ENCODE measurements at regions not wholly inside any gene's neighbourhood (a gene's known extent, or its start where the extent isn't known, plus 50 kb on each side); places are given as distances from the start of the nearest gene placed in this dataset.

DNA sequence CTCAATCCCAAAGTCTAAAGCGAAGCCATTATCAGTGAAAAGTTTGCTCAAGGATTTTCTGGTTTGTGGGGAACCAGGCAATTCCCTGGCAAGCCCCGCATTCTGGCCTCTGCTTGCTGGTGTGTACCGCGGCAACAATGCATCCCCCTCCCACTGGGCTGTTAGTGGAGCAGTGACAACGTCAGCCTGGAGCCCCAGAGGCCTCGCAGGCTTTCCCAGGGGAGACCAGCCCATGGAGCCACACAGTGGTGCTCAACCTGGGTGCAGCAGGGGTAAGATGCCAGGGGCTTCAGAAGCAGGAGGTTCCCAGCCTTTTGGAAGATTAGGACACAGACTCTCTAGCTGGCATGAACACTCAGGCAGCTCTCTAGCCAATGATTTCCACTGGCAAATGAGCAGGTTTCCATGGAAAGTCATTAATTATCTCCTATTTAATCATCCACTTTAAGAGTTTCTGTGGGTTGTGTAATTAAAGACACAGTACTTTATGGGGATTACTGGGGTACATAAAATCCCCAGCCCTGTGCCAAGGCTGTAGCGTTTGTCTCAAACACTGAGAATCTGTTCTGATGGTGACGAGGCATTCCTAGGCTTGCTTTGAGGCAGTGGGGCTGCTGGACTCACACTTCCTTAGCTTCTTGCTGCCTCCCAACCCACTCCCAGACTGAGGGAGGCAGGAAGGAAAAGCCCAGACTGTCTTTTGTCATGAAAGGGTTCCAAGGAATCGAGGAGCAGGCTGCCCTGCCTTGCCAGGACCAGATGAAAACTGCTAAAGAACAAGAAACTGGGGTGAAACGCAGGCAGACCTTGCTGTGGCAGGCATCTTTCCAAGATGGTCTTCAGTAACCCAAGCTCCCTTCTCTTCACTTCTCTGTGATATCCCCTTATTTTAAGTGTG, 411.9 kb upstream of the SHH start:
- ChIA-PET POLR2A (no interaction called here), CTCF (interaction anchor here (1.1 kb wide), 1 partner anchor 249 kb away, joined by 3 read pairs; no protein-coding TSS in a partner anchor)
- no peak for TF ChIP-seq SMC3 (IDR thresholded peaks at IDR 0.05)
- TF ChIP-seq, protein P1, sequence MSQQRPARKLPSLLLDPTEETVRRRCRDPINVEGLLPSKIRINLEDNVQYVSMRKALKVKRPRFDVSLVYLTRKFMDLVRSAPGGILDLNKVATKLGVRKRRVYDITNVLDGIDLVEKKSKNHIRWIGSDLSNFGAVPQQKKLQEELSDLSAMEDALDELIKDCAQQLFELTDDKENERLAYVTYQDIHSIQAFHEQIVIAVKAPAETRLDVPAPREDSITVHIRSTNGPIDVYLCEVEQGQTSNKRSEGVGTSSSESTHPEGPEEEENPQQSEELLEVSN (IDR thresholded peaks at IDR 0.05; ENCODE audit: borderline replicate concordance, low read depth), result no peak
- TF ChIP-seq HOXB13 (CRISPR knock-in tag; IDR thresholded peaks at IDR 0.05; ENCODE audit: low read depth), result no peak
- no peak for TF ChIP-seq POLR2A (IDR thresholded peaks at IDR 0.05; ENCODE audit: low read length)
- TF ChIP-seq FOSL2 (IDR thresholded peaks at IDR 0.05), result no peak
- TF ChIP-seq FOSL2 (CRISPR knock-in tag; IDR thresholded peaks at IDR 0.05), result no peak
- TF ChIP-seq NPAS2 (CRISPR knock-in tag; IDR thresholded peaks at IDR 0.05; ENCODE audit: borderline replicate concordance), result no peak
- no peak for TF ChIP-seq CTCF (IDR thresholded peaks at IDR 0.05)
- TF ChIP-seq EP300 (IDR thresholded peaks at IDR 0.05), result no peak
- TF ChIP-seq RCOR1 (IDR thresholded peaks at IDR 0.05; ENCODE audit: low read depth, low read length), result no peak
- no peak for TF ChIP-seq MAX (IDR thresholded peaks at IDR 0.05)
- no peak for TF ChIP-seq ZC3H11A (IDR thresholded peaks at IDR 0.05)
- 11% methylated on average over 9 of the region's 10 CpGs for WGBS (ENCODE audit: missing lambda C conversion rate)
- FAIRE-seq, result no peak
- H3K4me1 ChIP-seq, result no peaks in the 10 kb centered on the region
- no peak overlapping the region for H3K4me2 ChIP-seq
- DNase-seq (ENCODE audit: low read depth in 1 of 2, low spot score in 1 of 2), result no peak
- H3K4me3 ChIP-seq, result no peak overlapping the region
- no peak for ATAC-seq
- H3K27ac ChIP-seq, result no peak overlapping the region
- peaks cover 16% of the 10 kb centered on the region for H3K9me3 ChIP-seq

- 43% methylated on average over 7 of the region's 7 CpGs for WGBS (ENCODE audit: missing lambda C conversion rate)
- peaks cover 5% of the 10 kb centered on the region; the same call in 1 of the 3 replicates for H3K9me3 ChIP-seq
- DNase-seq (ENCODE audit: low read depth in 1 of 2, low spot score in 1 of 2) (no peak), FAIRE-seq (no peak), ATAC-seq (no peak)
- no peak overlapping the region for H3K27ac ChIP-seq
- no peak overlapping the region for H3K4me3 ChIP-seq
- ChIA-PET POLR2A (no interaction called here), CTCF (no interaction called here)
- H3K4me1 ChIP-seq, result no peaks in the 10 kb centered on the region
- H3K4me2 ChIP-seq, result no peak overlapping the region
- TF ChIP-seq HDAC2 (IDR thresholded peaks at IDR 0.05) (no peak), NR3C1 (IDR thresholded peaks at IDR 0.05) (no peak), TP53 (CRISPR knock-in tag; IDR thresholded peaks at IDR 0.05) (no peak), SMC3 (IDR thresholded peaks at IDR 0.05) (no peak), RARB (CRISPR knock-in tag; IDR thresholded peaks at IDR 0.05) (no peak), KDM5A (IDR thresholded peaks at IDR 0.05) (no peak), FOSL2 (IDR thresholded peaks at IDR 0.05) (no peak), FOSL2 (CRISPR knock-in tag; IDR thresholded peaks at IDR 0.05) (no peak), FOXS1 (CRISPR knock-in tag; IDR thresholded peaks at IDR 0.05) (no peak), MAZ (IDR thresholded peaks at IDR 0.05; ENCODE audit: borderline replicate concordance, low read depth, low read length) (no peak), HEYL (CRISPR knock-in tag; IDR thresholded peaks at IDR 0.05) (no peak), EHF (CRISPR knock-in tag; IDR thresholded peaks at IDR 0.05) (no peak), CBX8 (IDR thresholded peaks at IDR 0.05) (no peak)
- TF ChIP-seq, protein P2, sequence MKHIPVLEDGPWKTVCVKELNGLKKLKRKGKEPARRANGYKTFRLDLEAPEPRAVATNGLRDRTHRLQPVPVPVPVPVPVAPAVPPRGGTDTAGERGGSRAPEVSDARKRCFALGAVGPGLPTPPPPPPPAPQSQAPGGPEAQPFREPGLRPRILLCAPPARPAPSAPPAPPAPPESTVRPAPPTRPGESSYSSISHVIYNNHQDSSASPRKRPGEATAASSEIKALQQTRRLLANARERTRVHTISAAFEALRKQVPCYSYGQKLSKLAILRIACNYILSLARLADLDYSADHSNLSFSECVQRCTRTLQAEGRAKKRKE (CRISPR knock-in tag; IDR thresholded peaks at IDR 0.05; ENCODE audit: low read depth), result no peak
Measured at GRCh38 chr7:156222611-156223010, 410.3 kb upstream of the SHH start.
